22Rv1 (cell line): ENCODE measurements at regions not wholly inside any gene's neighbourhood (a gene's known extent, or its start where the extent isn't known, plus 50 kb on each side); places are given as distances from the start of the nearest gene placed in this dataset.

Experiments used
- H3K27ac ChIP-seq: fragments of 450-650 bp; 2 replicates; pipeline ENCODE4 v1.5.1; 2017
- CTCF ChIP-seq: fragments of 450-650 bp; IDR thresholded peaks from 2 replicates; pipeline ENCODE4 v1.5.1; 2017; ENCODE audit warnings: mild to moderate bottlenecking
- ZFX ChIP-seq: fragments of 450-650 bp; IDR thresholded peaks from 2 replicates; pipeline ENCODE4 v1.6.1; 2017; ENCODE audit warnings: antibody characterized with exemption, borderline replicate concordance

- no peak overlapping the region for H3K27ac ChIP-seq
- TF ChIP-seq CTCF = no peak
- TF ChIP-seq ZFX = no peak
Observed at GRCh38 chr12:107322063-107322462, 228.7 kb upstream of the CRY1 start.

GRCh38 chr12:107325075-107325608 is 231.8 kb upstream of the CRY1 start:
- TF ChIP-seq ZFX = no peak
- TF ChIP-seq CTCF = no peak
- no peak overlapping the region for H3K27ac ChIP-seq

GRCh38 chr12:107326237-107326636 is 232.9 kb upstream of the CRY1 start:
- no peak for TF ChIP-seq CTCF
- TF ChIP-seq ZFX = no peak
- no peak overlapping the region for H3K27ac ChIP-seq

GRCh38 chr12:107327651-107328182 is 234.4 kb upstream of the CRY1 start:
- no peak overlapping the region for H3K27ac ChIP-seq
- no peak for TF ChIP-seq ZFX
- no peak for TF ChIP-seq CTCF

GRCh38 chr12:107328442-107329133 is 235.2 kb upstream of the CRY1 start:
- TF ChIP-seq ZFX (no peak), CTCF (no peak)
- H3K27ac ChIP-seq = no peak overlapping the region

GRCh38 chr12:107329569-107330324 is 236.4 kb upstream of the CRY1 start:
- H3K27ac ChIP-seq = no peak overlapping the region
- TF ChIP-seq CTCF (no peak), ZFX (no peak)
